H1 (cell line): ENCODE measurements at regions not wholly inside any gene's neighbourhood (a gene's known extent, or its start where the extent isn't known, plus 50 kb on each side); places are given as distances from the start of the nearest gene placed in this dataset.

Experiments
- CTCF ChIA-PET: fragments of 300-600 bp; sonication (Branson Sonifier 250); formaldehyde crosslinking; loops from one replicate; lab custom pipeline; 2021; ENCODE audit not compliant: partially characterized antibody; lab: Charles Lee
- POLR2A ChIA-PET: fragments of 300-600 bp; sonication (Branson Sonifier 250); formaldehyde crosslinking; loops from one replicate; lab custom pipeline; 2021; ENCODE audit warnings: inconsistent platforms; ENCODE audit not compliant: partially characterized antibody; lab: Charles Lee
- DNase-seq, 2 experiments: peaks; one replicate each; pipeline versions ENCODE4 v3.0.0 to v3.0.0-alpha.2; 2010 to 2022; ENCODE audit warnings: low spot score in 2 of 2, low read depth in 1 of 2, mixed read lengths in 1 of 2
- FAIRE-seq: peaks from 2 replicates; lab custom pipeline; 2011; peaks lifted over from hg19 to GRCh38; lab: Jason Lieb, UNC
- H2AFZ ChIP-seq: 2 replicates; pipeline ENCODE4 v1.8.1; 2012; ENCODE audit warnings: low read length, inconsistent platforms
- H2AK5ac ChIP-seq: 2 replicates; pipeline ENCODE4 v1.6.1; 2013; ENCODE audit warnings: low read depth, low read length
- H2BK120ac ChIP-seq: replicated peaks from 2 replicates; pipeline ENCODE3; 2013; ENCODE audit warnings: low read depth, low read length, inconsistent platforms
- H2BK12ac ChIP-seq: 2 replicates; pipeline ENCODE4 v1.6.1; 2013; ENCODE audit warnings: low read depth, low read length
- H2BK15ac ChIP-seq: 2 replicates; pipeline ENCODE4 v1.6.1; 2013; ENCODE audit warnings: low read length
- H2BK20ac ChIP-seq: 2 replicates; pipeline ENCODE4 v1.6.1; 2013; ENCODE audit warnings: low read length
- H2BK5ac ChIP-seq: 2 replicates; pipeline ENCODE4 v1.6.1; 2013; ENCODE audit warnings: low read depth, low read length
- H3K14ac ChIP-seq: 2 replicates; pipeline ENCODE4 v1.6.1; 2013; ENCODE audit warnings: inconsistent platforms; ENCODE audit not compliant: insufficient read length
- H3K18ac ChIP-seq: 2 replicates; pipeline ENCODE4 v1.6.1; 2013; ENCODE audit warnings: low read length; ENCODE audit errors: extremely low read depth
- H3K23ac ChIP-seq: 2 replicates; pipeline ENCODE4 v1.6.1; 2013; ENCODE audit warnings: inconsistent platforms; ENCODE audit not compliant: insufficient read length
- H3K23me2 ChIP-seq: 2 replicates; pipeline ENCODE4 v1.6.1; 2013; ENCODE audit warnings: low read depth, low read length
- H3K27ac ChIP-seq: 2 replicates; pipeline ENCODE4 v1.6.1; 2011; ENCODE audit warnings: low read depth, low read length, inconsistent platforms
- H3K27me3 ChIP-seq, 4 experiments: replicated peaks in 1 of 4; 1 replicate in 1 of 4; 2 replicates in 3 of 4; pipeline versions ENCODE4 v1.6.1 to v1.8.1; 2011 to 2013; ENCODE audit warnings: low read length in 3 of 4, mild to moderate bottlenecking in 3 of 4, inconsistent platforms in 2 of 4, mixed read lengths in 2 of 4, moderate library complexity in 1 of 4; ENCODE audit not compliant: control insufficient read depth in 3 of 4, insufficient read depth in 3 of 4; ENCODE audit errors: extremely low read depth in 1 of 4
- H3K36me3 ChIP-seq, 4 experiments: 2 replicates each; pipeline versions ENCODE4 v1.6.1 to v1.8.1; 2011 to 2013; ENCODE audit warnings: mild to moderate bottlenecking in 4 of 4, low read length in 3 of 4, moderate library complexity in 2 of 4, control low read depth in 1 of 4, inconsistent platforms in 1 of 4; ENCODE audit not compliant: insufficient read depth in 4 of 4, control insufficient read depth in 2 of 4
- H3K4ac ChIP-seq: replicated peaks from 2 replicates; pipeline ENCODE3; 2013; ENCODE audit warnings: low read length, low read depth, mixed read lengths, inconsistent platforms; ENCODE audit not compliant: insufficient read length
- H3K4me1 ChIP-seq, 4 experiments: replicated peaks in 1 of 4; 1 replicate in 1 of 4; 2 replicates in 3 of 4; pipeline versions ENCODE4 v1.6.1 to v1.8.1; 2011 to 2013; ENCODE audit warnings: low read length in 3 of 4, inconsistent platforms in 2 of 4, mixed read lengths in 1 of 4; ENCODE audit not compliant: insufficient read depth in 4 of 4, control insufficient read depth in 3 of 4
- H3K4me2 ChIP-seq, 2 experiments: 2 replicates each; pipeline versions ENCODE4 v1.6.1 to v1.8.1; 2011 to 2013; ENCODE audit warnings: low read depth in 2 of 2, low read length in 2 of 2, control low read depth in 1 of 2, inconsistent platforms in 1 of 2, mild to moderate bottlenecking in 1 of 2; ENCODE audit not compliant: insufficient read depth in 1 of 2
- H3K4me3 ChIP-seq, 4 experiments: fragments of 200-600, 300-600 bp in 1 of 4; sonication (generic), shearing (Covaris generic), sonication (Bioruptor Twin) in 1 of 4; 2 replicates each; pipeline versions ENCODE4 v1.5.1 to v1.8.1; 2011 to 2016; ENCODE audit warnings: low read length in 4 of 4, low read depth in 3 of 4, control low read depth in 2 of 4, inconsistent platforms in 2 of 4, mild to moderate bottlenecking in 2 of 4, mixed read lengths in 1 of 4, moderate library complexity in 1 of 4; ENCODE audit not compliant: insufficient read depth in 2 of 4; ENCODE audit errors: extremely low read depth in 1 of 4
- H3K56ac ChIP-seq: replicated peaks from 2 replicates; pipeline ENCODE3; 2013; ENCODE audit warnings: low read depth, mild to moderate bottlenecking, mixed read lengths, low read length, inconsistent platforms; ENCODE audit not compliant: insufficient read length
- H3K79me1 ChIP-seq: 2 replicates; pipeline ENCODE4 v1.6.1; 2013; ENCODE audit warnings: low read depth, low read length, control low read depth
- H3K79me2 ChIP-seq, 2 experiments: 2 replicates each; pipeline versions ENCODE4 v1.6.1 to v1.8.1; 2012 to 2013; ENCODE audit warnings: low read length in 2 of 2, mild to moderate bottlenecking in 2 of 2, inconsistent platforms in 1 of 2; ENCODE audit not compliant: insufficient read depth in 2 of 2, control insufficient read depth in 1 of 2
- H3K9ac ChIP-seq, 4 experiments: replicated peaks in 1 of 4; 1 replicate in 1 of 4; 2 replicates in 3 of 4; pipeline versions ENCODE4 v1.6.1 to v1.8.1; 2011 to 2013; ENCODE audit warnings: low read depth in 3 of 4, low read length in 3 of 4, control low read depth in 2 of 4, mild to moderate bottlenecking in 2 of 4, moderate library complexity in 2 of 4, inconsistent platforms in 1 of 4; ENCODE audit errors: extremely low read depth in 1 of 4
- H3K9me3 ChIP-seq, 2 experiments: 2 replicates each; pipeline versions ENCODE4 v1.6.1 to v1.8.1; 2012 to 2013; ENCODE audit warnings: mild to moderate bottlenecking in 2 of 2, moderate library complexity in 2 of 2, control low read depth in 1 of 2, inconsistent platforms in 1 of 2, low read depth in 1 of 2, low read length in 1 of 2, mixed read lengths in 1 of 2; ENCODE audit not compliant: insufficient read depth in 2 of 2
- H4K20me1 ChIP-seq, 2 experiments: replicated peaks in 1 of 2; 2 replicates each; pipeline versions ENCODE3 to v1.8.1; 2011 to 2013; ENCODE audit warnings: inconsistent platforms in 2 of 2, low read length in 2 of 2, mild to moderate bottlenecking in 1 of 2; ENCODE audit not compliant: insufficient read depth in 2 of 2, control insufficient read depth in 1 of 2
- H4K5ac ChIP-seq: 2 replicates; pipeline ENCODE4 v1.6.1; 2013; ENCODE audit warnings: low read length, low read depth, mixed read lengths, inconsistent platforms; ENCODE audit not compliant: insufficient read length
- H4K8ac ChIP-seq: 2 replicates; pipeline ENCODE4 v1.8.0; 2013; ENCODE audit warnings: mild to moderate bottlenecking, moderate library complexity, low read length, inconsistent platforms; ENCODE audit not compliant: insufficient read depth; ENCODE audit errors: extremely low read depth
- H4K91ac ChIP-seq: replicated peaks from 2 replicates; pipeline ENCODE3; 2013; ENCODE audit warnings: low read length, mixed read lengths, inconsistent platforms; ENCODE audit not compliant: insufficient read length
- CBX5 ChIP-seq: fragments of 300-800, 300-1000 bp; sonication (generic); IDR thresholded peaks from 2 replicates; pipeline ENCODE4 v1.7.1; 2016; ENCODE audit warnings: antibody characterized with exemption, low read length, low read depth
- EGR1 ChIP-seq: IDR thresholded peaks from 2 replicates; pipeline ENCODE4 v1.6.1; 2011; ENCODE audit warnings: low read depth, low read length, borderline replicate concordance
- KDM1A ChIP-seq: fragments of 200-600, 300-600 bp; sonication (generic); IDR thresholded peaks from 2 replicates; pipeline ENCODE4 v1.7.1; 2016; ENCODE audit warnings: mild to moderate bottlenecking, low read length, borderline replicate concordance
- POU5F1 ChIP-seq: IDR thresholded peaks from 2 replicates; pipeline ENCODE4 v1.6.1; 2011; ENCODE audit warnings: low read depth, mild to moderate bottlenecking, low read length, moderate library complexity
- SIX5 ChIP-seq: IDR thresholded peaks from 2 replicates; pipeline ENCODE4 v1.6.1; 2011; ENCODE audit warnings: mild to moderate bottlenecking, low read depth, low read length
- SP1 ChIP-seq: IDR thresholded peaks from 2 replicates; pipeline ENCODE4 v1.6.1; 2011; ENCODE audit warnings: low read depth, low read length
- TAF7 ChIP-seq: optimal IDR thresholded peaks from 2 replicates; pipeline ENCODE3; 2011; ENCODE audit warnings: low read depth, mild to moderate bottlenecking, inconsistent platforms, low read length, moderate library complexity, borderline replicate concordance
- ZNF274 ChIP-seq: IDR thresholded peaks from 2 replicates; pipeline ENCODE4 v1.7.0; 2012; ENCODE audit warnings: low read length, borderline replicate concordance; ENCODE audit errors: extremely low read depth
- WGBS, 2 experiments: shearing (Covaris generic) in 1 of 2; methylation state at CpG; one replicate each; pipeline versions ENCODE4 v1.1.6 to v1.1.7; 2013 to 2015; ENCODE audit warnings: low lambda C conversion rate in 2 of 2, mixed read lengths in 2 of 2, inconsistent platforms in 1 of 2, low coverage in 1 of 2, missing lambda C conversion rate in 1 of 2; ENCODE audit not compliant: insufficient replicate concordance in 2 of 2, insufficient coverage in 1 of 2, insufficient read length in 1 of 2; ENCODE audit errors: extremely low coverage in 1 of 2, missing lambda C conversion rate in 1 of 2; 5-methylcytosine and 5-hydroxymethylcytosine counted together

DNA sequence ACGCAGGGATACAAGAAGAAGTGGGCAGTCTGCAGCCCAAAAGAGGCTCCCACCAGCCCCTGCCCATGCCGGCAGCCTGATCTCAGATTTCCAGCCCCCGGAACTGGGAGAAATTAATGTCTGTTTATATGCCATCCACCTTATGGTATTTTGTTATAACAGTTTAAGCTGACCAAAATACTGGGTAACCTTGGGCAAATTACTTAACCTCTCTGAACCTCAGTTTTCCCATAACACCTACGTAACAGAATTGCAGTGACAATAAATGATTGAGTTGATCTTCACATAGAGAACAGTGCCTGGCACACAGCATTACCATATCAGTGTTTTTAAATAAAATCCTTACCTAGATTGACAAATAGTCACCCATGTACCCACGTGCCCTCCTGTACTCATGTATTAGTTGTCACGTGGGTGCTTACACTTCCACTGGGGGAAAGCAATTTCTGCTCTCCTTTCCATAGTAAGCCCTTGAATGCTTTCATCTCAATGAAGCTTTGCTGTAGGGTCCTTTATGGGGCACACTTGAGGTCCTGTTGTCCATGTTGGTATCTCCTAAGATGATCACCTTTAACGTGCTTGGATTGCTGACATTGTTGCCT is 54.2 kb upstream of the PHF21A start:
- Histone ChIP-seq H2BK12ac (no peak overlapping the region), H4K91ac (no peak overlapping the region), H3K56ac (no peak overlapping the region), H2BK15ac (no peak overlapping the region), H3K27me3 (0 out of 7 replicates have a peak, but pooled peaks cover 0 to 2% (median 0%) of the 10 kb centered on the region in 4 experiments), H3K9ac (no peak overlapping the region), H3K4ac (no peak overlapping the region), H3K4me1 (no peaks in the 10 kb centered on the region), H3K23me2 (no peaks in the 10 kb centered on the region; the same call in 1 of the 2 replicates), H3K4me3 (no peak overlapping the region), H3K18ac (no peak overlapping the region), H2BK5ac (no peak overlapping the region; the same call in 1 of the 2 replicates), H4K20me1 (no peaks in the 10 kb centered on the region), H3K36me3 (no peaks in the 10 kb centered on the region), H3K27ac (no peak overlapping the region), H4K8ac (no peak overlapping the region), H3K14ac (no peak overlapping the region), H2AFZ (peak overlapping the region; percentile 34; the same call in 1 of the 2 replicates), H2AK5ac (no peak overlapping the region), H3K9me3 (no peaks in the 10 kb centered on the region), H3K4me2 (no peak overlapping the region), H3K23ac (no peak overlapping the region), H4K5ac (no peak overlapping the region), H2BK20ac (no peak overlapping the region; the same call in 1 of the 2 replicates), H2BK120ac (no peak overlapping the region), H3K79me2 (no peaks in the 10 kb centered on the region), H3K79me1 (no peaks in the 10 kb centered on the region)
- ChIA-PET POLR2A (interaction anchor here (1.1 kb wide), 1 partner anchor 68 kb away, joined by 3 read pairs; no protein-coding TSS in a partner anchor), CTCF (interaction anchor here (0.8 to 1.1 kb wide), 2 partner anchors 10 to 148 kb away, joined by 3 read pairs; no protein-coding TSS in a partner anchor)
- no peak for FAIRE-seq
- no peak for DNase-seq
- WGBS, 2 experiments, result 96% methylated on average over 7 of the region's 7 CpGs; no CpG with 5 or more reads in 1 of the 2 experiments
- TF ChIP-seq ZNF274 (no peak), POU5F1 (no peak), SP1 (no peak), KDM1A (no peak), CBX5 (no peak), SIX5 (no peak), EGR1 (no peak), TAF7 (no peak)
